ENCODE measurements at regions not wholly inside any gene's neighbourhood (a gene's known extent, or its start where the extent isn't known, plus 50 kb on each side); places are given as distances from the start of the nearest gene placed in this dataset.

- no peak for DNase-seq
Measured at GRCh38 chr1:68291688-68292384, 59.5 kb upstream of the WLS start.

GRCh38 chr1:68287241-68287640 lies 54.9 kb upstream of the WLS start:
- DNase-seq = no peak

- DNase-seq = no peak
Measured at GRCh38 chr1:68285046-68285445, 52.7 kb upstream of the WLS start.

- DNase-seq = no peak
Measured at GRCh38 chr1:68281946-68282615, 49.8 kb upstream of the WLS start.
